SJCRH30 (cell line): ENCODE measurements at regions not wholly inside any gene's neighbourhood (a gene's known extent, or its start where the extent isn't known, plus 50 kb on each side); places are given as distances from the start of the nearest gene placed in this dataset.
A peak's percentile ranks its signal among the peaks of the same experiment; 100 is the strongest.

Experiments
- DNase-seq, 2 experiments: peaks; one replicate each; pipeline ENCODE4 v3.0.0-alpha.2; 2015 to 2020
- H3K27ac ChIP-seq: fragments of 250-450 bp; sonication (Bioruptor Pico); 2 replicates; pipeline ENCODE4 v1.5.1; 2020; ENCODE audit warnings: mild to moderate bottlenecking, moderate library complexity
- H3K27me3 ChIP-seq: fragments of 250-450 bp; sonication (Bioruptor Pico); 2 replicates; pipeline ENCODE4 v1.5.1; 2020; ENCODE audit warnings: mild to moderate bottlenecking, moderate library complexity
- H3K36me3 ChIP-seq: fragments of 250-450 bp; sonication (Bioruptor Pico); 2 replicates; pipeline ENCODE4 v1.5.1; 2020; ENCODE audit warnings: mild to moderate bottlenecking, moderate library complexity
- H3K4me1 ChIP-seq: fragments of 250-450 bp; sonication (Bioruptor Pico); 2 replicates; pipeline ENCODE4 v1.5.1; 2020; ENCODE audit warnings: mild to moderate bottlenecking, moderate library complexity
- H3K4me3 ChIP-seq: fragments of 250-450 bp; sonication (Bioruptor Pico); 2 replicates; pipeline ENCODE4 v1.5.1; 2020; ENCODE audit warnings: mild to moderate bottlenecking, moderate library complexity
- H3K9me3 ChIP-seq: fragments of 250-450 bp; sonication (Bioruptor Pico); replicated peaks from 2 replicates; pipeline ENCODE4 v1.5.1; 2020; ENCODE audit warnings: mild to moderate bottlenecking, moderate library complexity

GRCh38 chr9:129350143-129350935 is 172.3 kb upstream of the IER5L start:
- H3K4me3 ChIP-seq, result no peak overlapping the region
- DNase-seq, result no peak
- H3K27me3 ChIP-seq, result peaks cover 14% of the 10 kb centered on the region
- no peaks in the 10 kb centered on the region for H3K4me1 ChIP-seq
- no peaks in the 10 kb centered on the region for H3K9me3 ChIP-seq
- H3K27ac ChIP-seq, result no peak overlapping the region
- H3K36me3 ChIP-seq, result no peaks in the 10 kb centered on the region

DNA sequence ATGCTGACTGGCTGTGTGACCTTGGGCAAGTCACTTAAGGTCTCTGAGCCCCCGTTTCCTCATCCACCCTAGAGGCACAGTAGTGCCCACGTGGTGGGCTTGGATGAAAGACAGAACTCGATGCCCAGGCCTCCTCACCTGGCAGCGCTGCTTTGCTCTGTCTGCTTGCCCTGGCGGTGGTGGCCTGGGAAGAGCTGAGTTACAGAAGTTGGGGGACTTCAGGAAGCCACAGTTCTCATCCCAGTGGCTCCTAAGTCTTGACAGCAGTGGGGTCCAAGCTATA is 171.5 kb upstream of the IER5L start:
- Histone ChIP-seq H3K27me3 (peaks cover 14% of the 10 kb centered on the region), H3K27ac (no peak overlapping the region), H3K4me1 (no peaks in the 10 kb centered on the region), H3K4me3 (no peak overlapping the region), H3K36me3 (no peaks in the 10 kb centered on the region), H3K9me3 (no peaks in the 10 kb centered on the region)
- no peak for DNase-seq

DNA sequence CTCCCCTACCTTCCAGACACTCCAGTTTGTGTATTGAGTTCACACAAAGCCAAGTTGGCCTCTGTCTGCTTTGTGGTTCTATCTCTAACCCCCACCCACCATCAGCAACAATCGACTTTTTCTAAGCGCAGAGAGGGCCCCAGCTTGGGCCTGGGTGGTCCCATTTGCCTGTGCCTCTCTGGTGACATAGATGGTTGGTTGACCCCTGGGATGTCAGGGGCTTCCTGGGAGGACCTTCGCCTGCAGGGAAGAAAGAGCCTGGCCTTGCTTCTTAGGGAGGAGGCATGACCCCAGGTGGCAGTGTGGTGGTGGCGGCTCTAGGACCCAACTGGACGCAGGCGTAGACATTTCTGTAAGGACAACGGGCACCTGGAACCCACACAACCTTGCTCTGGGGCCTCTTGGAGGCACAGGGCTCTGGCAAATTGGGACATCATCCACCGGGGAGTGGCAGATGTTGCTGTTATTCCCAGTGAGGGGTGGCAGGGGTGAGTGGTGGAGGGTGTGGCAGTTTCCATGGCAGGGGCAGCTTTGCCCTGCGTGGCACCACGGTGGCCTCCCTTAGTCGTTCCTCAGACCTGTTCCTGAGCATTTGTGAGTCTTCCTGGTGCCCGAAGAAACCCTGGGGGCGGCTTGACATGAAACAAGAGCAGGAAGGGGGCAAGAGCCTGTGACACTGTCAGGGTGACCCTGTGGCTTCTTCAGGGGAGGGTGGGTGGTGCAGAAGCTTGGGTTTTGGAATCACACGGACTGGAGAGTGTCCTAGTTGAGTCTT is 171.0 kb upstream of the IER5L start:
- Histone ChIP-seq H3K27ac (no peak overlapping the region), H3K4me3 (no peak overlapping the region), H3K9me3 (no peaks in the 10 kb centered on the region), H3K4me1 (no peaks in the 10 kb centered on the region), H3K27me3 (peaks cover 12% of the 10 kb centered on the region), H3K36me3 (no peaks in the 10 kb centered on the region)
- no peak for DNase-seq

- Histone ChIP-seq H3K36me3 (no peaks in the 10 kb centered on the region), H3K27me3 (peaks cover 8% of the 10 kb centered on the region), H3K4me3 (no peak overlapping the region), H3K4me1 (no peaks in the 10 kb centered on the region), H3K9me3 (no peaks in the 10 kb centered on the region), H3K27ac (no peak overlapping the region)
- no peak for DNase-seq
Observed at GRCh38 chr9:129347316-129348120, 169.5 kb upstream of the IER5L start.

GRCh38 chr9:129346046-129346445 is 168.0 kb upstream of the IER5L start:
- Histone ChIP-seq H3K27me3 (peaks cover 5% of the 10 kb centered on the region), H3K27ac (no peak overlapping the region), H3K9me3 (no peaks in the 10 kb centered on the region), H3K4me3 (no peak overlapping the region), H3K36me3 (no peaks in the 10 kb centered on the region), H3K4me1 (no peaks in the 10 kb centered on the region)
- no peak for DNase-seq

DNA sequence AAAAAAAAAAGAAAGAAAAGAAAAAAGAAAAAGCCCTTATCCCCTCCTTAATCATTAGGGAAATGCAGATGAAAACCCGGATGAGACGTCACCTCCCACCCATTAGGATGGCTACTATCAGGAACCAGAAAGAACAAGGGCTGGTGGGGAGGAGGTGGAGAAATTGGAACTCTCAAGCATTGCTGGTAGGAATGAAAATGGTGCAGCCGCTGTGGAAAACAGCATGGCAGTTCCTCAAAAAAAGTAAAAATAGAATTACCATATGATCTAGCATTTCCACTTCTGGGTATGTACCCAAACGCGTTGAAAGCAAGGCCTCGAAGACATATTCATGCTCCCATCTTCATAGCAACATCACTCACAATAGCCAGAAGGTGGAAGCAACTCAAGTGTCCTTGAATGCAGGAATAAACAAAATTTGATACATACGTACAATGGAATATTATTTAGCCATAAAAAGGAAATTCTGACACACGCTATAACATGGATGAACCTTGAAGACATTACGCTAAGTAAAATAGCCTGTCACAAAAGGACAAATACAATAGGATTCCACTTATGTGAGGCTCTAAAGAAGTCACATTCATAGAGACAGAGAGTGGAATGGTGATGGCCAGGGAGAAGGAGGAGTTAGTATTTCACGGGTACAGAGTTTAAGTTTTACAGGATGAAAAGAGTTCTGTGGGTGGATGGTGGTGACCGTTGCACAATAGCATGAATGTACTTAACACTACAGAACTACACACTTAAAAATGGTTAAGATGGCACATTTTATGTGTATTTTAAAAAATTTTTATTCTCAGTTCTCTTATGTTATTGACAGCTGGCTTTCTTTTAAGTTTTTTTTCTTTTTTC is 166.8 kb upstream of the IER5L start:
- Histone ChIP-seq H3K9me3 (peaks cover 3% of the 10 kb centered on the region; the same call in 1 of the 2 replicates), H3K4me1 (no peaks in the 10 kb centered on the region), H3K27me3 (no peaks in the 10 kb centered on the region), H3K36me3 (no peaks in the 10 kb centered on the region), H3K4me3 (no peak overlapping the region), H3K27ac (no peak overlapping the region)
- no peak for DNase-seq

- Histone ChIP-seq H3K27me3 (no peaks in the 10 kb centered on the region), H3K4me1 (no peaks in the 10 kb centered on the region), H3K4me3 (no peak overlapping the region), H3K36me3 (no peaks in the 10 kb centered on the region), H3K9me3 (peaks cover 3% of the 10 kb centered on the region; the same call in 1 of the 2 replicates), H3K27ac (no peak overlapping the region)
- no peak for DNase-seq
Observed at GRCh38 chr9:129343424-129344375, 165.6 kb upstream of the IER5L start.

- no peak for DNase-seq
- Histone ChIP-seq H3K4me3 (no peak overlapping the region), H3K9me3 (peaks cover 3% of the 10 kb centered on the region; the same call in 1 of the 2 replicates), H3K4me1 (no peaks in the 10 kb centered on the region), H3K27ac (no peak overlapping the region), H3K27me3 (no peaks in the 10 kb centered on the region), H3K36me3 (no peaks in the 10 kb centered on the region)
Observed at GRCh38 chr9:129342591-129343423, 164.7 kb upstream of the IER5L start.

DNA sequence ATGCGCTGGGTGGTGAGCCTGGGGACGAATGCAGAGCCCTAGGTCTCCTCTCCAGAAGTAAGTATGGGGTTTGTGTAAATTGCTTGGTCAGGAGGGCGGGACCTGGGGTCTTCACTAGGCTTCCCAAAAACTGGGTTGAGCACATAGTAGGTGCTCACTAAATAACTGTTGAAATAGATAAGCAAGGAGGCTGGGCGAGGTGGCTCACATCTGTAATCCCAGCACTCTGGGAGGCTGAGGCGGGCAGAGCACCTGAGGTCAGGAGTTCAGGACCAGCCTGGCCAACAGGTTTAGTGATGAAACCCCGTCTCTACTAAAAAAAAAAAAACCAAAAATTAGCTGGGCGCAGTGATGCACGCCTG is 163.9 kb upstream of the IER5L start:
- no peaks in the 10 kb centered on the region for H3K27me3 ChIP-seq
- H3K27ac ChIP-seq, result no peak overlapping the region
- no peak overlapping the region for H3K4me3 ChIP-seq
- DNase-seq, result no peak
- no peaks in the 10 kb centered on the region for H3K36me3 ChIP-seq
- H3K9me3 ChIP-seq, result peaks cover 3% of the 10 kb centered on the region; the same call in 1 of the 2 replicates
- H3K4me1 ChIP-seq, result no peaks in the 10 kb centered on the region

DNA sequence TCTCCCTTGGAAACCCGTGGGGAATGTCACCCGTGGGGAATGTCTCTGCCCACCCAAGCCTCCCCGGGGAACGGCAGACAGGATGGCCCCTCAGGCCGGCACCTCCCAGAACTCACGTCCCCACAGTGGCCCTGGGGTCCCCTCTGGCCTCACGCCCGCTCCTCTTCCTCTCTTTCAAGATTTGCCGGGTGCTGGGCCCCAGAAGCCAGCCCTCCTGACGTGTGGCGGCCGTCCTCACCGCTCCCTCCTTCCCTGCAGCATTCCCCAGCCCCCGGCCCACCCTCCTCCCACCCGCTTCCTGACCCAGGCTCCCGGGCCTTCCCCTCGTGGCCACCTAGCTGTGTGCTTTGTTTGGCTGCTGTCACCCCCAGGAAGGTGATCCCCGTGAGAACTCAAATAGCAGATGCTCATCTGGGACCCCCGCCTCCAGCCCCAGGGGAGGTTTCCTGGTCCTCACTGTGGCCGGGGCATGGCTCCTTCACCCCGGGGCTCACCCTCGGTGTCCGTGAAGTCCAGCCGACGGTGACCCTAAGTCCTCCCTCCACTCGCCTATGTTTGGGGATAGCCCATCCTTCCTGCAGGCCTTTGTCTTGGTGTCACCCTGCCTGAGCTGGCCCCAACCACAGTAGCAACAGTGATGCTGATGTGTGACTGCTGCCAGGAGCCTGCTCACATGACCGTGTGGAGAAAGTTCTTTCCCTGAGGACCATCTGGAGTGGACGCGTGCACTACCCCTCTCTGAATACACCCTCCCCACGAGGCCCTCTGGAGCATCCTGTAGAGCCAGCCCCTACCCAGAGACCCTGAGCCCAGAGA is 163.3 kb upstream of the IER5L start:
- Histone ChIP-seq H3K27ac (no peak overlapping the region), H3K4me3 (no peak overlapping the region), H3K36me3 (no peaks in the 10 kb centered on the region), H3K9me3 (peaks cover 3% of the 10 kb centered on the region; the same call in 1 of the 2 replicates), H3K4me1 (no peaks in the 10 kb centered on the region), H3K27me3 (no peaks in the 10 kb centered on the region)
- DNase-seq, result no peak

DNA sequence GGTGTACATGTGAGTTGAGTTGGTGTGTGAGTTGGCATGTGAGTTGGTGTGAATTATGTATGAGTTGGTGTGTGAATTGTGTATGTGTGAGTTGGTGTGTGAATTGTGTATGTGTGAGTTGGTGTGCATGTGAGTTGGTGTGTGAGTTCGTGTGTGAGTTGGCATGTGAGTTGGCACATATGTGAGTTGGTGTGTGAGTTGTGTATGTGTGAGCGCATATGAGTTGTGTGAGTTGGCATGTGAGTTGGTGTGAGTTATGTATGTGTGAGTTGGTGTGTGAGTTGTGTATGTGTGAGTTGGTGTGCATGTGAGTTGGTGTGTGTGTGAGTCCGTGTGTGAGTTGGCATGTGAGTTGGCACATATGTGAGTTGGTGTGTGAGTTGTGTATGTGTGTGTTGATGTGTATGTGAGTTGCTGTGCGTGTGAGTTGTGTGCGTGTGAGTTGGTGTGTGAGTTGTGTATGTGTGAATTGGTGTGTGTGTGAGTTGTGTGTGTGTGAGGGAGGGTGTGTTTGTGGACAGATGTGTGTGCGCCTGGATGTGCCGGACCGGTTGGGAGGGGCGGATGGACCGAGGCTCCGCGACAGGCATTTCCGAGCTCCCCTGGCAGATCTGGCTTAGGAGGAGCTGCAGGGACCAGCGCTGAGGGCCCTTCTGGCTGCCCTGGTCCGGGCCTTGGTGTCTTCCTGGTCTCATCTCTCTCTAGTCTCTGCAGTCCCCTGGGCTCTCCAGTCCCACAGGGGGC is 162.5 kb upstream of the IER5L start:
- Histone ChIP-seq H3K4me3 (no peak overlapping the region), H3K27ac (no peak overlapping the region), H3K9me3 (peaks cover 3% of the 10 kb centered on the region; the same call in 1 of the 2 replicates), H3K4me1 (no peaks in the 10 kb centered on the region), H3K27me3 (no peaks in the 10 kb centered on the region), H3K36me3 (no peaks in the 10 kb centered on the region)
- peak in 1 of 2 experiments; percentile 21 for DNase-seq
